ENCODE measurements at regions not wholly inside any gene's neighbourhood (a gene's known extent, or its start where the extent isn't known, plus 50 kb on each side); places are given as distances from the start of the nearest gene placed in this dataset.
"Not testable (repeated sequence)": the region's sequence is repeated elsewhere in the genome, so short reads cannot be mapped to it uniquely, and the experiment has no call there.

GRCh38 chr13:82058364-82058763, 1717.4 kb upstream of the SPRY2 start:
- no peak for DNase-seq (ENCODE audit: low read depth in 2 of 2)

- DNase-seq (ENCODE audit: low read depth in 2 of 2): not testable (repeated sequence)
Observed at GRCh38 chr13:82045316-82045715, 1704.4 kb upstream of the SPRY2 start.

GRCh38 chr13:82036602-82037001, 1695.7 kb upstream of the SPRY2 start:
- no peak for DNase-seq (ENCODE audit: low read depth in 2 of 2)

GRCh38 chr13:82011355-82011754, 1670.4 kb upstream of the SPRY2 start:
- no peak for DNase-seq (ENCODE audit: low read depth in 2 of 2)

GRCh38 chr13:82010780-82011179, 1669.9 kb upstream of the SPRY2 start:
- peak; percentile 3 to 35 for DNase-seq (ENCODE audit: low read depth in 2 of 2)

- DNase-seq (ENCODE audit: low read depth in 2 of 2): peak in 1 of 2 donors; percentile 1
Observed at GRCh38 chr13:82002710-82003109, 1661.8 kb upstream of the SPRY2 start.

- no peak for DNase-seq (ENCODE audit: low read depth in 2 of 2)
Observed at GRCh38 chr13:81995316-81995715, 1654.4 kb upstream of the SPRY2 start.

- DNase-seq (ENCODE audit: low read depth in 2 of 2): no peak
Observed at GRCh38 chr13:81990652-81991051, 1649.7 kb upstream of the SPRY2 start.

GRCh38 chr13:81988567-81988966, 1647.6 kb upstream of the SPRY2 start:
- no peak for DNase-seq (ENCODE audit: low read depth in 2 of 2)

- DNase-seq (ENCODE audit: low read depth in 2 of 2): no peak
Observed at GRCh38 chr13:81987677-81988357, 1646.9 kb upstream of the SPRY2 start.

- DNase-seq (ENCODE audit: low read depth in 2 of 2): no peak
Observed at GRCh38 chr13:81987159-81987558, 1646.2 kb upstream of the SPRY2 start.

- no peak for DNase-seq (ENCODE audit: low read depth in 2 of 2)
Observed at GRCh38 chr13:81986308-81986707, 1645.4 kb upstream of the SPRY2 start.

GRCh38 chr13:81957121-81957520, 1616.2 kb upstream of the SPRY2 start:
- no peak for DNase-seq (ENCODE audit: low read depth in 2 of 2)

GRCh38 chr13:81929988-81930387, 1589.1 kb upstream of the SPRY2 start:
- peak in 1 of 2 donors; percentile 29 for DNase-seq (ENCODE audit: low read depth in 2 of 2)

GRCh38 chr13:81927347-81927746, 1586.4 kb upstream of the SPRY2 start:
- DNase-seq (ENCODE audit: low read depth in 2 of 2): no peak

- DNase-seq (ENCODE audit: low read depth in 2 of 2): no peak
Observed at GRCh38 chr13:81917810-81918209, 1576.9 kb upstream of the SPRY2 start.

- DNase-seq (ENCODE audit: low read depth in 2 of 2): no peak
Observed at GRCh38 chr13:81916461-81916860, 1575.5 kb upstream of the SPRY2 start.

- DNase-seq (ENCODE audit: low read depth in 2 of 2): no peak
Observed at GRCh38 chr13:81907787-81908372, 1567.0 kb upstream of the SPRY2 start.

GRCh38 chr13:81888855-81889254, 1547.9 kb upstream of the SPRY2 start:
- DNase-seq (ENCODE audit: low read depth in 2 of 2): no peak

- no peak for DNase-seq (ENCODE audit: low read depth in 2 of 2)
Observed at GRCh38 chr13:81874681-81875661, 1534.0 kb upstream of the SPRY2 start.

- no peak for DNase-seq (ENCODE audit: low read depth in 2 of 2)
Observed at GRCh38 chr13:81874253-81874652, 1533.3 kb upstream of the SPRY2 start.

GRCh38 chr13:81872581-81872980, 1531.7 kb upstream of the SPRY2 start:
- no peak for DNase-seq (ENCODE audit: low read depth in 2 of 2)
